Activated B cell treated with CpG ODN at 0.5 μM for 24 hours (primary cell): ENCODE measurements at regions not wholly inside any gene's neighbourhood (a gene's known extent, or its start where the extent isn't known, plus 50 kb on each side); places are given as distances from the start of the nearest gene placed in this dataset.

Experiments used
- ATAC-seq: fragments of 200-7000 bp; cut with Tn5 transposase; one replicate; pipeline ENCODE4 v1.10.0; 2021; ENCODE audit warnings: low read depth, mild to moderate bottlenecking, moderate library complexity
- CTCF ChIA-PET: fragments of 350-600 bp; sonication (Branson Sonifier 250); formaldehyde crosslinking; loops from one replicate; lab custom pipeline; 2021; ENCODE audit warnings: antibody characterized with exemption; lab: Charles Lee
- POLR2A ChIA-PET: fragments of 350-600 bp; sonication (Branson Sonifier 250); formaldehyde crosslinking; loops from one replicate; lab custom pipeline; 2021; ENCODE audit warnings: antibody characterized with exemption; lab: Charles Lee
- DNase-seq: peaks from one replicate; pipeline ENCODE4 v3.0.0; 2022
- H3K27ac Mint-ChIP-seq: one replicate; pipeline ENCODE4 v1.8.0; 2020; ENCODE audit warnings: mixed read lengths
- H3K27me3 Mint-ChIP-seq: one replicate; pipeline ENCODE4 v1.8.0; 2021; ENCODE audit warnings: mixed read lengths
- H3K36me3 Mint-ChIP-seq: one replicate; pipeline ENCODE4 v1.8.0; 2021; ENCODE audit warnings: low read depth, mixed read lengths
- H3K4me1 Mint-ChIP-seq: one replicate; pipeline ENCODE4 v1.8.0; 2021; ENCODE audit warnings: mixed read lengths
- H3K4me3 Mint-ChIP-seq: one replicate; pipeline ENCODE4 v1.8.0; 2020; ENCODE audit warnings: mild to moderate bottlenecking, mixed read lengths
- H3K9me3 Mint-ChIP-seq: one replicate; pipeline ENCODE4 v1.8.0; 2020; ENCODE audit warnings: mixed read lengths
- intact Hi-C: fragments of 100-400 bp; cut with micrococcal nuclease; formaldehyde crosslinking; loops from one replicate; pipeline ENCODE4 v1.15.1; 2024
- TF ChIP-seq, protein P1 (sequence below): fragments of 200-600 bp; IDR thresholded peaks from one replicate; pipeline ENCODE4 v1.8.0; 2022; ENCODE audit warnings: antibody characterized with exemption, mild to moderate bottlenecking

DNA sequence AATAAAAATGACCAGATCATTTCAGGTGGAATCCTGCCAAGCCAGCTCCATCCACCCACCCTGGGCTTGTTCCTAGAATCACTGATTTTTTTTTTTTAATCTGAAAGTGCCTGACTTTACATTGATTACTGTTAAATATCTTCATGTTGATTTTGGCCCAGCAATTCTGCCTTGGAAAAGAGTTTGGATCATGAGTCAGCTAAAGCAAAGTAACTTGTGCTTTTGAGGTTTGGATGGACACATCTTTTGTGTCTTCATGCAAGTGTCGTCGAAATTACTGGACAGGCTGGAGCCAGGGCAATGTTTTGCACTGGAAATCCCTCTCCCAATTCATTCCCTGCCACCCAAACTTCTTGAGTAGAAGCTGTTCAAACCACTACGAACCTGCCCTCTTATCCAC lies 164.0 kb upstream of the SYT13 start:
- TF ChIP-seq, protein P1, sequence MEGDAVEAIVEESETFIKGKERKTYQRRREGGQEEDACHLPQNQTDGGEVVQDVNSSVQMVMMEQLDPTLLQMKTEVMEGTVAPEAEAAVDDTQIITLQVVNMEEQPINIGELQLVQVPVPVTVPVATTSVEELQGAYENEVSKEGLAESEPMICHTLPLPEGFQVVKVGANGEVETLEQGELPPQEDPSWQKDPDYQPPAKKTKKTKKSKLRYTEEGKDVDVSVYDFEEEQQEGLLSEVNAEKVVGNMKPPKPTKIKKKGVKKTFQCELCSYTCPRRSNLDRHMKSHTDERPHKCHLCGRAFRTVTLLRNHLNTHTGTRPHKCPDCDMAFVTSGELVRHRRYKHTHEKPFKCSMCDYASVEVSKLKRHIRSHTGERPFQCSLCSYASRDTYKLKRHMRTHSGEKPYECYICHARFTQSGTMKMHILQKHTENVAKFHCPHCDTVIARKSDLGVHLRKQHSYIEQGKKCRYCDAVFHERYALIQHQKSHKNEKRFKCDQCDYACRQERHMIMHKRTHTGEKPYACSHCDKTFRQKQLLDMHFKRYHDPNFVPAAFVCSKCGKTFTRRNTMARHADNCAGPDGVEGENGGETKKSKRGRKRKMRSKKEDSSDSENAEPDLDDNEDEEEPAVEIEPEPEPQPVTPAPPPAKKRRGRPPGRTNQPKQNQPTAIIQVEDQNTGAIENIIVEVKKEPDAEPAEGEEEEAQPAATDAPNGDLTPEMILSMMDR = no peak
- Mint-ChIP-seq H3K27me3 (peaks cover 7% of the 10 kb centered on the region), H3K4me3 (no peak overlapping the region), H3K27ac (no peak overlapping the region), H3K4me1 (no peaks in the 10 kb centered on the region), H3K36me3 (no peaks in the 10 kb centered on the region), H3K9me3 (no peaks in the 10 kb centered on the region)
- ATAC-seq = no peak
- intact Hi-C loops = no loop called here
- ChIA-PET POLR2A (no interaction called here), CTCF (no interaction called here)
- no peak for DNase-seq

DNA sequence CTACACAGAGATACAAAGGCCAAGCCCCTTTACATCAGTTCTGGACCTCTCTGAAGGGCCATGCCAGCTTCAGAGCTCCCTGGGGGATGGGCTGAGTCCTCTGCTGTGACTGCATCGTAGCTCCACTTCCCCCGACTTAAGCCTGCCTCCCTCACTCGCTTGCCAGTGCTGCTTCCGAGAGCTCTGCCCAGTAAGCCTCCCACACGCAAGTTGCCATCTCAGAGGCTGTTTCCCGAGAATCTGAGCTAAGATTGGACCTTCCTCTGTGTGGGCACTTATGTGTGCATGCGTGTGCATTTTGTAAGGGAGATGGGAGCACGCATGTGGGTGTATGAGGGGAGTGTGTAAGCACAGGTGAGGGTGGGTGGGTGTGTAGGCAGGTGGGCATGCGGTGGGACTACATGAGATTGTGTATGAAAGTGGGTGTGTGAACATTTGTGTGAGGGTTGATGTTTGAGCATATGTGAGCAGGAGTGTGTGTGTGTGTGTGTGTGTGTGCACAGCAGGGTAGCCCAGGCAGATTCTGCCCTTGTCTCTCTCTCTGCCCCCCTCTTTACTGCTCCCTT lies 163.0 kb upstream of the SYT13 start:
- Mint-ChIP-seq H3K4me3 (no peak overlapping the region), H3K4me1 (no peaks in the 10 kb centered on the region), H3K36me3 (no peaks in the 10 kb centered on the region), H3K27ac (no peak overlapping the region), H3K9me3 (no peaks in the 10 kb centered on the region), H3K27me3 (peaks cover 7% of the 10 kb centered on the region)
- DNase-seq = no peak
- intact Hi-C loops = no loop called here
- POLR2A ChIA-PET = no interaction called here
- no peak for ATAC-seq
- CTCF ChIA-PET = no interaction called here
- TF ChIP-seq, protein P1 = no peak

DNA sequence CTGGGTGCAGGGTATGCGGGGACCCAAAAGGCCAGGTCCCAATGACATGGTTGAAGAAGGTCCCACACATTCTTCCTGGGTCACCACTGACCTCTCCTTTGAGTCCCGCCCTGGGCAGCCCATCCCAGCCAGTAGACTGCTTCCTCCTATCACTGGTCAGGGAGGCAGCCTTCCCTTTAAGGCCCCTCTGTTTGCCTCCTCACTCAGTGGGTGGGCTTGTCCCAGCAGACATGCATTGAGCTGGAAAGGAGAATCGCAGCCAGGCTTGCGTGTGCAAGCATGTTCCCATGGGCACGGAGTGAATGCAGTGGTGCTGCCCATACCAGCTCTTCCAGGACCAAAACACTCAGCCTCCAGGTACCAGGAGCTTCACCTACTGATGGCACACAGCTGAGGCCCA lies 162.4 kb upstream of the SYT13 start:
- H3K4me1 Mint-ChIP-seq = no peaks in the 10 kb centered on the region
- TF ChIP-seq, protein P1 = no peak
- no peak for DNase-seq
- H3K36me3 Mint-ChIP-seq = no peaks in the 10 kb centered on the region
- POLR2A ChIA-PET = no interaction called here
- intact Hi-C loops = no loop called here
- peaks cover 10% of the 10 kb centered on the region for H3K27me3 Mint-ChIP-seq
- no peak overlapping the region for H3K27ac Mint-ChIP-seq
- H3K9me3 Mint-ChIP-seq = no peaks in the 10 kb centered on the region
- H3K4me3 Mint-ChIP-seq = no peak overlapping the region
- CTCF ChIA-PET = no interaction called here
- ATAC-seq = no peak

DNA sequence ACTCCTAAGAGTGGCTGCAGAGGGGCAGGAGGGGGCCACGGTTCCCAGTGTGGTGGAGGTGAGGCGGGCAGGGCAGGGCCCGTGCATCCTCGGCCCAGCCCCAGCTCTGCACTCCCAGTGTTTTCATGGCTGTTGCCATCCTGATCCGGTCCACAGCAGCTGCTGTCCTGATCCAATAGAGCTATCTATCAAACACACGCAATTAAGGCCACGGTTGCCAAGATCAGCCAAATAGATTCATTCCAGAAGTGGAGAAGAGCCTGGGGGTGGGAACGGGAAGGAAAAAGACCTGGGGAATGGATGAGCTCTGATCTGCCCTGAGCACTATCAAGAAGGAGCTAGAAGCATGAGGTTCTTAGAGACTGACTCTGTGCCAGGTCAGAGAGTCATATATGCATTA lies 160.9 kb upstream of the SYT13 start:
- no peak for ATAC-seq
- ChIA-PET POLR2A (no interaction called here), CTCF (no interaction called here)
- TF ChIP-seq, protein P1 = no peak
- Mint-ChIP-seq H3K9me3 (no peaks in the 10 kb centered on the region), H3K4me3 (no peak overlapping the region), H3K27me3 (peaks cover 16% of the 10 kb centered on the region), H3K36me3 (no peaks in the 10 kb centered on the region), H3K4me1 (no peaks in the 10 kb centered on the region), H3K27ac (no peak overlapping the region)
- no peak for DNase-seq
- intact Hi-C loops = no loop called here

DNA sequence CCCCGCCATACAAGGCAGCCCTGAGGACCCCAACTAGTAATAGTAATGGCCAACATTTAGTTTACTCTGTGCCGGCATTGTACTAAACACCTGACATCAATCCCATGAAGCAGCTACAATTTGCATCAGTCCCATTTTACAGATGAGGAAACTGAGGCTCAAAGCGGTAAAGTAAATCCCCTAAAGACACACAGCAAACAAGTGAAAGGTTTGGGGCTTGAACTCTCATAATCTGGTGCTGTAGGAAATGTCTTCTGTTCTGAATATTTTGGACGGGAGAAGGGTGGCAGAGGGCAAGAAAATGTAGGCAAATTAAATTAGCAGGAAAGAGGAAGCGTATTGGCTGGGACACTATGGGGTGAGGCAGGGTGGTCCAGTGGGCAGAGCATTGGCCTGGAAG lies 160.3 kb upstream of the SYT13 start:
- H3K36me3 Mint-ChIP-seq = no peaks in the 10 kb centered on the region
- peaks cover 21% of the 10 kb centered on the region for H3K27me3 Mint-ChIP-seq
- ATAC-seq (no peak), DNase-seq (no peak)
- TF ChIP-seq, protein P1 = no peak
- H3K4me3 Mint-ChIP-seq = no peak overlapping the region
- H3K4me1 Mint-ChIP-seq = no peaks in the 10 kb centered on the region
- H3K9me3 Mint-ChIP-seq = no peaks in the 10 kb centered on the region
- intact Hi-C loops = no loop called here
- ChIA-PET POLR2A (no interaction called here), CTCF (no interaction called here)
- no peak overlapping the region for H3K27ac Mint-ChIP-seq
